ENCODE measurements at regions not wholly inside any gene's neighbourhood (a gene's known extent, or its start where the extent isn't known, plus 50 kb on each side); places are given as distances from the start of the nearest gene placed in this dataset.

GRCh38 chr12:34288963-34289345 is 266.7 kb downstream of the ALG10 start:
- Histone ChIP-seq H3K27me3 (ENCODE audit: insufficient read depth in 3 of 3, low read length in 2 of 3) (no peaks in the 10 kb centered on the region), H3K36me3 (ENCODE audit: insufficient read depth in 1 of 2, low read depth in 1 of 2) (no peaks in the 10 kb centered on the region), H3K4me1 (no peaks in the 10 kb centered on the region), H3K4me3 (no peak overlapping the region), H3K9me3 (peaks cover 9% of the 10 kb centered on the region), H3K27ac (no peak overlapping the region)
- TF ChIP-seq, protein P1, sequence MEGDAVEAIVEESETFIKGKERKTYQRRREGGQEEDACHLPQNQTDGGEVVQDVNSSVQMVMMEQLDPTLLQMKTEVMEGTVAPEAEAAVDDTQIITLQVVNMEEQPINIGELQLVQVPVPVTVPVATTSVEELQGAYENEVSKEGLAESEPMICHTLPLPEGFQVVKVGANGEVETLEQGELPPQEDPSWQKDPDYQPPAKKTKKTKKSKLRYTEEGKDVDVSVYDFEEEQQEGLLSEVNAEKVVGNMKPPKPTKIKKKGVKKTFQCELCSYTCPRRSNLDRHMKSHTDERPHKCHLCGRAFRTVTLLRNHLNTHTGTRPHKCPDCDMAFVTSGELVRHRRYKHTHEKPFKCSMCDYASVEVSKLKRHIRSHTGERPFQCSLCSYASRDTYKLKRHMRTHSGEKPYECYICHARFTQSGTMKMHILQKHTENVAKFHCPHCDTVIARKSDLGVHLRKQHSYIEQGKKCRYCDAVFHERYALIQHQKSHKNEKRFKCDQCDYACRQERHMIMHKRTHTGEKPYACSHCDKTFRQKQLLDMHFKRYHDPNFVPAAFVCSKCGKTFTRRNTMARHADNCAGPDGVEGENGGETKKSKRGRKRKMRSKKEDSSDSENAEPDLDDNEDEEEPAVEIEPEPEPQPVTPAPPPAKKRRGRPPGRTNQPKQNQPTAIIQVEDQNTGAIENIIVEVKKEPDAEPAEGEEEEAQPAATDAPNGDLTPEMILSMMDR (IDR thresholded peaks at IDR 0.05): no peak
- ATAC-seq: no peak
- intact Hi-C loops (cut with DNase I): no loop called here
- WGBS, 3 donors: 71 to 78% (median 71%) methylated on average over 12 of the region's 12 CpGs
- DNase-seq: peak in 1 of 2 donors; percentile 30

GRCh38 chr12:34289431-34290380 is 267.4 kb downstream of the ALG10 start:
- Histone ChIP-seq H3K4me3 (no peak overlapping the region), H3K9me3 (peaks cover 4% of the 10 kb centered on the region), H3K27me3 (ENCODE audit: insufficient read depth in 3 of 3, low read length in 2 of 3) (no peaks in the 10 kb centered on the region), H3K4me1 (no peaks in the 10 kb centered on the region), H3K27ac (no peak overlapping the region), H3K36me3 (ENCODE audit: insufficient read depth in 1 of 2, low read depth in 1 of 2) (no peaks in the 10 kb centered on the region)
- WGBS, 3 donors: 69 to 73% (median 69%) methylated on average over 49 of the region's 49 CpGs
- TF ChIP-seq, protein P1 (IDR thresholded peaks at IDR 0.05): no peak
- DNase-seq (peak in 1 of 2 donors; percentile 25), ATAC-seq (no peak)
- intact Hi-C loops (cut with DNase I): no loop called here

DNA sequence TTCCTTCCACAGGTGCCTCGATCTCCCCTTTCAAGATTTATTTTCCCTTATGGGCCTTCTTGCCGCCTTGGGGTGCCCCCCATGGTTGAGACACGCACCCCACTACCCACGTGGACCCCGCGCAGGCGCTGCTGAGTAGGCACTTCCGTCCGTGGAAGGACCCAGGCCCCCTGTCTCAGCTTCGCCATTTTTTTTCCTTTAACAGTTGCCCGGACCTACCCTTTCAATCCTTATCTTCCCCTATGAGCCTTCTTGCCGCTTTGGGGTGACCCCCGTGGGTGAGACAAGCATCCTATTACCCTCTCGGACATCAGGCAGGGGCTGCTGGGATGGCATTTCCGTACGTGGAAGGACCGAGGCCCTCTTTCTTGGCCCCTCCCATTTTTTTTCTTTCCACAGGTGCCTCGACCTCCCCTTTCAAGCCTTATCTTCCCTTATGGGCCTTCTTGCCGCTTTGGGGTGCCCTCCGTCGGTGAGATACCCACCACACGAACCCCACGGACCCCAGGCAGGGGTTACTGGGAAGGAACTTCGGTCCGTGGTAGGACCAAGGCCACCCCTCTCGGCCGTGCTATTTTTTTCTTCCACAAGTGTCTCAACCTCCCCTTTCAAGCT is 268.2 kb downstream of the ALG10 start:
- 65 to 72% (median 69%) methylated on average over 27 of the region's 27 CpGs for WGBS, 3 donors
- intact Hi-C loops (cut with DNase I): no loop called here
- H3K9me3 ChIP-seq: no peaks in the 10 kb centered on the region

GRCh38 chr12:34291001-34291400 is 268.7 kb downstream of the ALG10 start:
- Histone ChIP-seq H3K9me3 (no peaks in the 10 kb centered on the region), H3K27me3 (ENCODE audit: insufficient read depth in 3 of 3, low read length in 2 of 3) (no peaks in the 10 kb centered on the region), H3K36me3 (ENCODE audit: insufficient read depth in 1 of 2, low read depth in 1 of 2) (no peaks in the 10 kb centered on the region), H3K27ac (no peak overlapping the region), H3K4me3 (no peak overlapping the region), H3K4me1 (no peaks in the 10 kb centered on the region)
- intact Hi-C loops (cut with DNase I): no loop called here
- ATAC-seq (no peak), DNase-seq (no peak)
- WGBS, 3 donors: 78 to 82% (median 80%) methylated on average over 17 of the region's 17 CpGs
- TF ChIP-seq, protein P1 (IDR thresholded peaks at IDR 0.05): no peak

More for the DNA sequence above, 268.2 kb downstream of the ALG10 start:
- H3K27ac ChIP-seq: no peak overlapping the region
- TF ChIP-seq, protein P1 (IDR thresholded peaks at IDR 0.05): no peak
- no peak overlapping the region for H3K4me3 ChIP-seq
- no peak for ATAC-seq
- no peaks in the 10 kb centered on the region for H3K36me3 ChIP-seq (ENCODE audit: insufficient read depth in 1 of 2, low read depth in 1 of 2)
- no peaks in the 10 kb centered on the region for H3K4me1 ChIP-seq
- peak in 1 of 2 donors; percentile 24 for DNase-seq
- H3K27me3 ChIP-seq (ENCODE audit: insufficient read depth in 3 of 3, low read length in 2 of 3): no peaks in the 10 kb centered on the region

Data from psoas muscle (tissue), 7 donors.